GM18505 (cell line): ENCODE measurements at regions not wholly inside any gene's neighbourhood (a gene's known extent, or its start where the extent isn't known, plus 50 kb on each side); places are given as distances from the start of the nearest gene placed in this dataset.
"Not testable (repeated sequence)": the region's sequence is repeated elsewhere in the genome, so short reads cannot be mapped to it uniquely, and the experiment has no call there.

Experiments used
- ATAC-seq: cut with Tn5 transposase; IDR thresholded peaks from one replicate; pipeline ENCODE4 v1.9.1; 2021; ENCODE audit not compliant: unreplicated experiment
- POLR2A ChIP-seq: IDR thresholded peaks from 4 replicates; pipeline ENCODE4 v1.6.1; 2011; ENCODE audit warnings: borderline replicate concordance; ENCODE audit not compliant: insufficient read depth, insufficient read length; ENCODE audit errors: extremely low read depth

- ATAC-seq: no peak
- no peak for TF ChIP-seq POLR2A
Observed at GRCh38 chr12:131407221-131408035, 303.5 kb upstream of the SFSWAP start.

- no peak for ATAC-seq
- no peak for TF ChIP-seq POLR2A
Observed at GRCh38 chr12:131408036-131408365, 302.9 kb upstream of the SFSWAP start.

GRCh38 chr12:131408484-131408883 is 302.4 kb upstream of the SFSWAP start:
- TF ChIP-seq POLR2A: no peak
- ATAC-seq: no peak

- ATAC-seq: no peak
- no peak for TF ChIP-seq POLR2A
Observed at GRCh38 chr12:131409211-131409610, 301.7 kb upstream of the SFSWAP start.

- ATAC-seq: not testable (repeated sequence)
Observed at GRCh38 chr12:131411827-131412226, 299.1 kb upstream of the SFSWAP start.

- no peak for TF ChIP-seq POLR2A
- no peak for ATAC-seq
Observed at GRCh38 chr12:131413006-131413405, 297.9 kb upstream of the SFSWAP start.

GRCh38 chr12:131413471-131413870 is 297.4 kb upstream of the SFSWAP start:
- no peak for TF ChIP-seq POLR2A
- no peak for ATAC-seq

GRCh38 chr12:131414155-131414922 is 296.6 kb upstream of the SFSWAP start:
- not testable (repeated sequence) for ATAC-seq

- ATAC-seq: no peak
- no peak for TF ChIP-seq POLR2A
Observed at GRCh38 chr12:131415781-131416180, 295.1 kb upstream of the SFSWAP start.

- no peak for ATAC-seq
- no peak for TF ChIP-seq POLR2A
Observed at GRCh38 chr12:131418121-131418520, 292.8 kb upstream of the SFSWAP start.

GRCh38 chr12:131418884-131419283 is 292.0 kb upstream of the SFSWAP start:
- TF ChIP-seq POLR2A: no peak
- no peak for ATAC-seq

- no peak for TF ChIP-seq POLR2A
- ATAC-seq: no peak
Observed at GRCh38 chr12:131420867-131421447, 289.9 kb upstream of the SFSWAP start.

GRCh38 chr12:131421509-131422186 is 289.2 kb upstream of the SFSWAP start:
- ATAC-seq: no peak
- TF ChIP-seq POLR2A: no peak

- ATAC-seq: no peak
- TF ChIP-seq POLR2A: no peak
Observed at GRCh38 chr12:131422187-131422520, 288.7 kb upstream of the SFSWAP start.

GRCh38 chr12:131422744-131423143 is 288.1 kb upstream of the SFSWAP start:
- TF ChIP-seq POLR2A: no peak
- no peak for ATAC-seq
